CD4-positive, alpha-beta T cell treated with Interleukin-15 for 1 hour (primary cell): ENCODE measurements at regions not wholly inside any gene's neighbourhood (a gene's known extent, or its start where the extent isn't known, plus 50 kb on each side); places are given as distances from the start of the nearest gene placed in this dataset.
A peak's percentile ranks its signal among the peaks of the same experiment; 100 is the strongest.

ENCODE experiments used
- DNase-seq: peaks from one replicate; pipeline ENCODE4 v3.0.0-alpha.2; 2020

DNA sequence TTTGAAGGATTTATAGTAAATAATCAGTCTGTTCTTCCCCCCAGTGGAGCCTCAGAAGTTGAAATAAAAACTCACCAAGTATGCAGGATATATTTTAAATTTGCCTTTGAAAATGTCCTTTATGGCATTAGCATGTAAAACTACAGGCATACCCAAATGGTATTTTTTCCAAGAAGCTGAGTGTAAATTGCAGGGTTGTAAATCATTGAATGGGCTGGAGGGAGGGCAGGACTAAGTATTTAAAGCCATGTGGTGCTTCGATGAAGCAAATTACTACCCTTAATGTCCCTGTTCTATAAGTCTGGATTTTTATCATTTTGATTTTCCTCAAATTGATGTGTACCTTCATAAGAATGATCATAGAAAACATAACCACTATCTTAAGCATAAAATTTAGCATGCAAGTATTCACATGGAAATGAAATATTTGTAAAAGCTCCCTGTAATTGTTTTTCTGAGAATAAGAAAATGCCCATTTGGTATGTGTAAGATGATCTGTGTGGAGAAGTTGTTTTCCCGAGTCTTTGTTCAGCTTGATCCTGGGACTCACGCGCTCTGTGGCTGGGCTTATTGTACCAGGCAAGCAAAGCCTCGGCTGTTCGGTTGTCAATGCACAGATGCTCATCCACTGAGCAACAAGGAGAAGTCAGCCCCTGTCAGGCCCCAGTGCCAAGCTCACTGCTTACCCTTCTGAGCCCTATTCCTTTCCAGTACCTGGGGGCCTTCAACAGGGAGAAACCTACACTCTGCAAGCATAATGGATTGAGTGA, 66.7 kb downstream of the CD164 start:
- no peak for DNase-seq

DNA sequence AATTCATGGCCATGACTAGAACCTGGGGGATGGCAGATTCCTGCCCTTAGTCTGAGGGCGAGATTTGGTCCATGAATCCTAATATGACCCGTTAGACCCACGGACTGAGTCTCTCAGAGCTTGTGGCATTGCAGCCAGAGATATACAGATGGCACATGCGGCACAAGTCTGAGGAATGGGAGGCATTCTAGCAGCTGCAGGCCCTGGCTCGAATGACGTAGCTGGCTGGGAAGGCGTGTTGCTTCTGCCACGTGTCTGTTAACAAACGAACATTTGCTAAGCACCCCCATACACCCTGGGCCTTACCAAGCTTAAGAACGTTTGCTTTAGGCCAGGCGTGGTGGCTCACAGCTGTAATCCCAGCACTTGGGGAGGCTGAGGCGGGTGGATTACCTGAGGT, 68.0 kb downstream of the CD164 start:
- DNase-seq = no peak

DNA sequence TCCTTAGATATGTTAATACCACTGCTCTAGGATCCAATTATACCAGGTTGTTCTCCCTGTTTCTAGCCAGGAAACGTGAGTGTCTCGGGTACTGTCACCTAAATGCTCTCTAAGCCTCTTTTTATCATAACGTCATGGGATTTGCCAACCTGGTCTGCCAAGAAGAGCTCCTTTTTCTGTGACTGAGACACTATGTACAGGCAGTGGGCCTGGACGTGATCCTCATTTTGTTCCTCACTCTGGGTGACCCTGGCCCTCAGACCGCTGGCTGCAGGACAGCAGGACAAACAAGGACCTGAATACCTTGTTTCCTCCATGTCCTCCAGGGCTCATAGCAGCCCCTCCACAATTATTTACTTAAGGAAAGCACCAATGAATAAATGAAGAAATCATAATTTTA, 69.1 kb downstream of the CD164 start:
- DNase-seq = no peak

DNA sequence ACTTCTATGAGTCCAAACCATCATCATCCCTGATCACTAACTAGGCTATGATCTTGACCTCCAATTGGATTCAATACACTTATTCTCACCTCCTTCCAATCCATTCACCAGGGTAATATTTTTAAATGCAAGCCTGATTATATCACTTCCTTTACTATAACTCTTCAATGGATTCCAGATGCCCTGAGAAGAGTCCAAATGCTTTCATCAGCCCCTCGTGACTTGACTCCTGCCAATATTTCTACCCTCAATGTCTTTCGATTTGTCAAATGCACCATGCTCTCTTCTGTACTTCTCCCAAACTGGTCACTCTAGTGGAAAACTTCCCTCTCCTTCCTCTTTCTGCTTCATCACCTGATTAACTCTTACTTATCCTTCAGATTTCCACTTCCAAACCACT, 70.8 kb downstream of the CD164 start:
- no peak for DNase-seq

DNA sequence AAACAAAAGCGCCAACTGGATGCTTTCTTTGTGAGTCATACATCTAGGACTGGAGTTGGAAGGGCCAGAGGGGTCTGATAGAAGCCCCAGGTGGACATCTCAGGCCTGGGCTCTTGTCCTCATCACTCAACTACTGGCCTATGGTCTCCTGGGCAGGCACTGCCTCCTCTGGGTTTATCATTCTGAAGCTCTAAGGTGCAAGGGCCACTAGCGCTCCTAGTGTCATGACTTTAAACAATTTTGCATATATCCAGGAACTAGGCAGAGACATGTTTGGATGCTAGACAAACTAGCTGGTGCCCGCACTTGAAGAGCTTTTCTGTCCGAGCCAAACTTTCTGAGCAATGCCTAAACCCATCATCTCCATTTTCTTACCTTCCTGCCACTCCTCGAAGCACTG, 72.3 kb downstream of the CD164 start:
- DNase-seq = no peak

DNA sequence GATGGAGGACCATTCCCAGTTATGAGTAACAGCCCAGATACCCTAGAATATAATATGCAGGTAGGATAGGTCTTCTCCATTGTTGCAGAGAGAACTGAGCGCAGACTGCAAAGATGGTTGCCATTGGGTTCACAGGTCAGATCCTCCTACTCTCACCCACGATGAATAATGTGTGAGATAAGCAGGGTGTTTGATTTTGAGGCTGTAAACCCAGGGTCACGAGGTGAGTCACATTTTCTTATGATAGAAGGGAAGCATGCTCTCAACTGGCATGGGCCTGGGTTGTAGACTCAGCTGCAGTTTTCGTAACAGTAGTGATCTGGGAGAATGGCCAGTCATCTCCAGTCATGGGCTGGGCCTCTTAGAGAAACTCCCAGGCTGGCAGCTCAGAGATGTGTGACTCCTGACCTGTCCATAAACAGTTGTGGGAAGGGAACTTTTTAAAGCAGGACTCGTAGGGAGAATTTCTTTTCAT, 74.2 kb downstream of the CD164 start:
- peak; percentile 27 for DNase-seq

DNA sequence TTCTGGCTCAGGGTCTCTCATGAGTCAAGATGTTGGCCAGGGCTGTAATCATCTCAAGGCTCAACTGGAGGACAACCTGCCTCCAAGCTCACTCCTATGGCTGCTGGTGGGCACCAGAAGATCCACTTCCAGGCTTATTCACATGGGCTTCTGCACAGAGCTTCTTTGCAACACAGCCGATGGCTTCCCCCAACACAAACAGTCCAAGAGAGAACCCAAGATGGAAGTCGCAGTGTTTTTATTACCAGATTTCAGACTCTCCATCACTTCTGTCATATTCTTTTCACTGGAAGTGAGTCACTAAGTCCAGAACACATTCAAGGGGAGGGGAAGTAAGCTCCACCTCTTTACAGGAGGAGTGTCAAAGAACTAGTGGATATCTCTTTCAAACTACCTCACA, 75.5 kb downstream of the CD164 start:
- DNase-seq = no peak

DNA sequence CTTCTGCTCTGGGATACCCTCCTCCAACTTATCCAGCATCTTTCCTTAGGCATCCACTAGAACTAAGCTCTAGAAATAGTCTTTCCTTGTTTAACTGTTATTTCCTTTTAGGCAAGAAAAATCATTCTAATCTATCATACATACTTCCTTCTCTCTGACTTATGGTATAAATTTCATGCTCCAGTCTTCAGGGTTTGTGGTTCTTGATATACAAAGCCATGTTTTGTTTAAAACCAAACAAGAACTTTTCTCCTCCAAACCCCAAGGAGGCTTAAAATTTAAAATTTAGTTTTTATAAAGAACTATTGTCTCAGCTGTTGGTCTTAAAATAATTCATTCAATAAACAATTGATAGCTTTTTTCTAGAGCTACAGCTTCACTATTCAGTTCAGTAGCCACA, 77.2 kb downstream of the CD164 start:
- no peak for DNase-seq

DNA sequence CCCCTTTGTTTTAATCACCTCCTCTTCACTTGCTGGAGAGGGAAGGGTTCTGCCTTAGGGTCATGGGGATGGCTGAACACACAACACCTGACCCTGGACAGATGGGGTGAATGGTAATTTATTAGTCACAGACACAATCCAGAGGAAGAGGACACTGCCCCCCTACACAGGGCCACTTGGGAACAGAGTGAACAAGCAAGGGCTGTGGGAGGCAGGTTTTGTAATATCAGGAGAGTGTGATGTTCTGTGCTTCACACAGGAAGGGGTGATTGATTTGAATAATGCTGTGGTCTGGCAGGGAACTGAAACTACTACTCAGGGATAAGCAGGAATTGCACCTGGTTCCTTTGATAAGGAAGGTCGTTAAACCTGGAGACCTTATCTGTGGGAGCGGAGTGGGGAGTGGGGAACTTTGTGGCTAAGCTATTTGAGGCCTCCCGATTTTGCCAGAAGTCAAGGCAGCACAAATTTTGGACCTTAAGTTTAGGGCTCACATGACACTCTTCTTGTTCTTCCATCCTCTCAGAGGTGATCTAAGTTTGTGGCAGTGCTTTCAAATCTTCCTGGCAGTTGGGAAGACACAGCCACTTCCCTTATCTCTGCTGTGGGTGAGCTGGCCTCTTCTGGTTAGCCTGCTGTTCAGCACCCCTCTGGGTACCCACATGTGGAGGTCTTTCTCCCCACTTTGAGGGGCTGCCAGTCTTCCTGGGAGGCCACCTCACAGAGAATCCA, 77.8 kb downstream of the CD164 start:
- no peak for DNase-seq

DNA sequence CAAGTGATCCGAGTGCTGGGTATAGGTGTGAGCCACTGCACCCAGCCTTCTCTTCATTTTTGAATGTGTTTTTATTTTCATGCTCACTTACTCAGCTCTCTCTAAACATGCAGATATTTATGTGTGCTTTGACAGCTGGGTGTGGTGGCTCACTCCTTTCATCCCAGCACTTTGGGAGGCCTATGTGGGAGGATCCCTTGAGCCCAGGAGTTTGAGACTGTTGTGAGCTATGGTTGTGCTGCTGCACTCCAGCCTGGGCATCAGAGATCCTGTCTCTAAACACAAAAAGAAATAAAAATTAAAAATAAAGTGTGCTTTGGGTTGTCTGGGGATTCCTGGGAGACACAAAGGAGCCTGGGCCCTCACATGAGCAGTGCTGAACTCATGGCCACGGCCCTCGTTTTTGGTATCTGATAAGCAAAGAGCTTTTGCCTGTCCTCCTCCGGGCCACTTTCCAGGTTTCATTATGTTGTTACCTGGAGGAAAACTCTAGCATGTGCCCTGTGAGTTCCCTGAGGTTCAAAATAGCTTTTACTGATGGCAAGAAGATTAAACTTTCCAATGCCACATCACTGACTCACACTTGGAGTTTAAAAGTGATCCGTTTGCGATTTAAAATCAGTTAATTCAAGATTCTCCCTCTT, 78.5 kb downstream of the CD164 start:
- no peak for DNase-seq

DNA sequence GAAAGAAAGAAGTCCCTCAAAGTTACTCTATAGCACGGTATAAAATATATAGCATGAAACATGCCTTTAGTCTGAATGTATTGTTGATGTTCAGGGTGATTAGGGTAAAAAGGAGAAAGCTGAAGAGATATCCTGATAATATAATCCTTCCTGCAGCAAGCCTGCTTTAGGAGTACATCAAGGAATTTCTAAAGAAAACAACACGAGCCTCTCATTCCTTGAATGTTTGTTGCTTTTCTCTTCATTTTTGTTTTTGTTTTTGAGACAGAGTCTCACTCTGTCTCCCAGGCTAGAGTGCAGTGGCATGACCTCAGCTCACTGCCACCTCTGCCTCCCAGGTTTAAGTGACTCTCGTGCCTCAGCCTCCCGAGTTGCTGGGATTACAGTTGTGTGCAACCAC, 79.1 kb downstream of the CD164 start:
- no peak for DNase-seq

DNA sequence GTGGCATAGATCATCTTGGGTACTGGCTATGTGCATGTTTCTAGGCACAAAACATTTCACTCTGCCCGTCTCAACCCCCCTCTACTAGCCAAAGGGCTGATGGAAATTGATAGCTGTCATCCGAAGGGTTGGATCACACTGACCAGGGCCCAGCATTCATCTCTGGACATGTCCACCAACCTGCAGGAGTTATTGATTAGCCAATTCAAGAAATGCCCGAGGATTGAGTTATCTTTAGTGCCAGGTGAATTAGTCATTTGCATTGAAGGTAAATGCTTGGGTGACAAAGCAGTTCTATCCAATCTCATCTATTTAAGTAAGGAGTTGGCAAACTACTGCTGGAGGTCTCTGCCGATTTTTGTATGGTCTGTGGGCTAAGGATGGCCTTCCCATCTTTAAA, 80.1 kb downstream of the CD164 start:
- DNase-seq = no peak

DNA sequence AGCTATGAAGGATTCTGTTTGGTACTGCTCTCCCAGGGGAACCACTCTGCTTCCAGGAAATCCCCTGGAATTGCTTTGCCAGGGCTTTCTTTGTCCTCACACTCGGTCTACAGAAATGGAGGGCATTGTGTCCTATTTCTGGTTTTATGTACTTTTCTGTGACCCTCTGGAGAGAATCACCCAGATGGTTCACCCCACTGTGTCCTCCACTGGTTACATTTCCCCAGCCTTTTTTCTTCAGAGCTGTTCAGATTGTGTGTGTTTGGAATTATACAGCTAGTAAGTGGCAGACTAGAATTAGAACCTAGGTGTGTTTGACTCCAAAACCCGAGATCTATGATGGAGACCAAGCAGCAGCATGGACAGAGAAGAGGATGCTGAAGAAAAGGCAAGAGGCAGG, 80.8 kb downstream of the CD164 start:
- no peak for DNase-seq

DNA sequence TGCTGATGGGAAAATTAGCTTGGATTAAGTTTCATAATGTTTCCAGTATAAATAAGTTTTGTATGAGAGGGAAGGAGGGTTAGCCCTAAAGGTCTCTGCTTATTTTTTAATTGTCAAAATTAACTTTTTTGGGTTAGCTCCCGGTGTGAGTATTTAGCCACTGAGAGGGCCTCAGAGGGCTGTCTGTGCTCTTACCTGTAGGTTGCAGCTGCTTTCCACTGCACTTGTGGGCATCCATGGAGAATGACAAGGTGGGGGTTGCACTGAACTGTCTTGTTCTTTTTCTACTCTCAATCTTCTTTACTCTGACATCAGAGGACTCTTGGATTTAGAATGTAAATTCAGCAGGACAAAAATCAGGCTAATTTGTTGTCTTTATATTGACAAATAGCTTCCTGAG, 81.4 kb downstream of the CD164 start:
- DNase-seq = no peak

DNA sequence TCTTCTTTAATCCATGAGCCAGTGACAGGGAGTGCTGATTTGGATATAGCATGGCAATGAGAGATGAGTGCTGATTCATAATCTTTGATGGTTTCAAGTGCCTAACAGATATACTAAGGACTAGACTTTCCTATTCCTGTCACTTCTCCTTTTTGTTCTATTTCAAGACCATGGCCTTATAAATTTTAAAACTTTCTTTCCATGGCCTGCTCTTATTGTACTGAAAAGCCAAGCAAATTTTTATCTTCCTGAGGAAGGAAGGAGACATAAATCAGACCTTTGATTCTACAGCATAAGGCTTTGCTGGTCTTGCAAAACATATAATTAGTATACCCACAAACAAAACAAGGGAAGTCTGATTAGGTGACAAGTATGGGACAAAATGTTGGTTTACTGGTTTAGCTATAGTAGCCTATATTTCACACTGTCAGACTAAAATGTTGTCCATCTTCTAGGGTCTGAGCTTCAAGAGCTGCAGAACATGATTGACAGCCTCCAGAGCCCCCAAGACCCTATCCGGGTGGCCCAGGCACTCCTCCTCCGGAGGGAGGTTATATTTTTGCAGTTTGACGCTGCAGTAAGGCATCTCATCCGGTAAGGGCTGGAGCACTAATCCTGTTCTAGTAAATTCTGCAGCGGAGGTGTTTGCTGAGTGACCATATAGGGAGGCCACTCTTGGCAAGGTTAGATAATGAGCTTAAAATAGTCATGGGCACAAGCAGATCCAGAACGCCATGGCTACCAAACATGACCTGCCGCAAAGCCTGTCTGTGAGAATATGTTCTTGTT, 82.3 kb downstream of the CD164 start:
- no peak for DNase-seq

DNA sequence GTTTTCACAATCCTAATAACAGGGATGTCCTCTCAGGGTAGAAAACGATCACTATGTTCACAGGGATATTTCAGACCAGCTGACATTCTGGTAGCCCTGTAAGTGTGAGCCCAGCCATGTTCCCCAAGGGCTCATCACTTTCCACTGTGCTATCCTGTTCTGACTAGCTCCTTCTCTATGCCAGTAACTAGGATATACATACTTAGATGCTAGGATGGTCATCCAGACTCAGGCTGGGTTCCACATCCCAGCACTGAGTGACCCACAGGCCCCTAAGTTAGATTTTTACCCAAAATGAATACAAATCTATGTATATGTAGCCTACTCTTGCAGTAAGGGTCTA, 83.0 kb downstream of the CD164 start:
- no peak for DNase-seq

DNA sequence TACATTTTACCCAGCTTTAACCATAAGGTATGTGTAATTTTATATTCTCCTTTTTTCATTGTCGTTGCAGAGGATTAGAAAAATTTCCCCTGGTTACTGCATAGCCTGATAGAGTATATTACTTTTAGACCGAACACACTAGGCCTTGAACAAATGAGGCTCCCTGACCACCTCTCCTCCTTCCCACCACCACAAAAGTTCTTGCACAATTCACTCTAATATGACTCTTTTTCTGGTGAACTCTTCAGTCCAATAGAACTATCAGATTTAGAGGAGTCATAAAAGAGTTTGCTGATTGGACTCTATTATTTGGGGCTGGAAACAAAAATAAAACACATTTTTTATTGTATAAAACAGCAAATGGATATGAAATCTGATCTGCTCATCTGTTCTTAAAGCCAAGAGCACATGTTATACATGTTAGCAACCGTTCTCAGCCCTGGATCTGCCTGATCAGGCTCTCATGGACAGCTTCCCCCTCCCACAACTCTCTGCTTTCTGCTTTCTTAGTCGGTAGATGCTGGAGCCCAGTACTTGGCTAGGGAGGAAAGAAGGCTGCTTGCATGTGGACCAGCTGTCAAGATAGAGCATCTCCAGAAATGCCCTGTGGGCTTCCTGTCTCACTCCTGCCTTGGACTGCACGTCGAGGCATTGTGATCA, 83.5 kb downstream of the CD164 start:
- DNase-seq = no peak

DNA sequence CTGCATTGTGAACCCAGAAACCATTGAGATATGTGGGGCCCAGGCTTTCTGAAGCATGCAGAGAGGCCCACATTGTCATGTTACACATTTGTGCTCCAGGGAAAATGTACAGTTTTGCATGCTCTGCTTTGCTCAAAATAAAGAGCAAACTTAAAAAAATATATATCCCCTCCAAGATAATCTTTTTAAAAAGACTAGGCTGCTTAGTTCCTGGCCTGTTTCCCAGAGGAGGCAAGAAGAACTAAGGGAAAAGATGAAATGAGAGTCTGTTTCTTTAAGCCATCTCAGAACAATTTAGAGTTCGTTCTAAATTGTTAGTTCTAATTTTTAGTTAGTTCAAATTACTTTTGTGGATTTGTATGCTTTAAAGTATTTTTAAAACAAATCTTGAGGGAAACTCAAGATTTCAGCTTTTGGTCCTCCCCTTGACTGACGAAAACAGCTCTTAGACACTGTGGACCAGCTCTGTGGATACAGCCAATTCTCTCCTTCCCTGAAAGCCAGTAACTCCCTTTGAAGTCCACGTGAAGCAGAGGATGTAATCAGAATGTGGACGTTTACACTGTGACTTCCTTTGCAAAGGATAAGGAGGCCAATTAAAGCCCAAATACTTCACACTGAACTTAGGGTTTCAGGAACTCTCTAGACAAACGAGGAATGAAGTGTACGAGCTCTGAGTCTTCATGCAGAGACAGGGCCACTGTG, 84.7 kb downstream of the CD164 start:
- no peak for DNase-seq

DNA sequence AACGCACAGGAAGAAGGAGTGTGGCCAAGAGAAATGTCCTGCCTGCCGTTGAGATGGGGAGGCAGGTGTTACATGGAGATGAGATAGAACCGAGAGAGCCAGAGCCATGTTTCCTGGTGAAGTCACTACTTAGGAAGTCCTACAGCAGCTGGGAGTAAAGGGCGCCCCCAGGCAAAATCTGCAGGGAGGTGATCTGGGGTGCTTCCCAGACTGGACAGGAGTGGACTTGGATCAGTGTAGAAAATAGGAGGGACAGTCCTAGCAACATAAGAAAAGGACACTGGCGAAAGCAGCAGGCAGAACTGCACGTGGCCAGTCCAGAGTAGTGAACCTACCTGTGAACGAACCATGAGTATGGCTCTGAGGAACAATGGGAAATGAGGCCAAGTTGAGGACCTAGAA, 85.3 kb downstream of the CD164 start:
- DNase-seq = no peak

DNA sequence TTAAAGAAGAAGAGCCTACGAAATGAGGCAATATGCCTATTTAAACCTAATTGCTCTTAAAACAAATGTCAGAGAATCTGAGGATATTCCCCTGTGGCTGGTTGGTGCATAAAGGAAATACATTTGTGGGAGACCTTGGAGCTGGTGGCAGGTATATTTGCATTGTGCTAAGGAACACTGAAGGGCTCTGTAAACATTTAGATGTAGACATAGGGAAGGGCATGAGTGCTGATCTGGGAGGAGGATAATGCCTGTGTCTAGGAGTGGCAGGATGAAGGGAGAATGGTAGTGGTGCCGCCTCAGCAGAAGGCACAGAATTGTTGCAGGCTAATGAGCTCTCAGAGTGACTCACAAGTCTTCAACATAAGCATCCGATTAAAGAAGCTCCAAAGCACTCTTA, 85.8 kb downstream of the CD164 start:
- DNase-seq = no peak

DNA sequence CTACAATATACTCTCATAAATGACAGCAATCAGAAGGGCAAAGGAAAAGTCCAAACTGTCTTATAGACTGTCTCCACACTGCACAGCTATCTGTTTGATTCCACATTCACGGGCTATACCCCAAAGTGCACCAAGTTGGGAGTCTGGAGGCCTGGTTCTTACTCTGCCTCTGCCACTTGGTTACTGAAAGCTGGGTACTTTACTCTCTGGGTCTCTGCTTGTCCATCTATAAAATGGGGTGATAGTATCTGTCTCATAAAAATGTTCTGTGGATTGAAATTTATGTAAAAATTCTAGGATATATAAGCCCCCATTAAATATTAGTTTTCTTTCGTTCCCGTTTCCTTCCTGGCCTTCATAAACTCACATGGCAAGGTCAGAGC, 86.5 kb downstream of the CD164 start:
- DNase-seq = no peak

DNA sequence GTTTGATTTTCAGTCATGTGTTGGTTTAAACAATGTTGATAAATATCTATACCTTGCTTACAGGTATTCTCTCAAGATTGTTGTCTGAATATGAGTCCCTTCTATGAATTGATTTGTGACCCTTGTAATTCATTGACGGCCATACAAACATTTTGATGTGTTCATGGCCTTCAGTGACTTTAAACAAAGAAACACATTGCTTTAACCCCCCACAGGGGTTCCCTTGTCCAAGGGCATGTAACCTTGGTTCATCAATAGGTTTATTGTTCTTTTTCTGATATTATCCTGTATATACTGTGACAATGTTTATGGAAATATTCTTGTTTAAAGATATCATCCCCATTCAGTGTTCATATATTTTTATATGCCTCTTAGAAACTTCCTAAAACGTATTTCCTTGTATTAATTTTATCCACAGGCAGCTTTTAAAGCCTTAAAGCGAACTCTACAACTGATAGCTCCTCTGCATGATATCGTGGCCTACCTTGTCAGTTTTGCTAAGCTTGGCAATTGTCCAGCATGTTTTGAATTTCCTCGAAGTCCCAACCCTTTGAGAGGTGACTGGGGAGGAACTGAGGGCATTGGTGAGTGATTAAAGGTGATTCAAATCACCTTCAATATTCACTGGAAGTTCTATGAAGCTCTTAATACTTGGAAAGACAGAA, 87.0 kb downstream of the CD164 start:
- DNase-seq = no peak
